Tibial artery (tissue), 4 donors: ENCODE measurements at regions not wholly inside any gene's neighbourhood (a gene's known extent, or its start where the extent isn't known, plus 50 kb on each side); places are given as distances from the start of the nearest gene placed in this dataset.
"Not testable (repeated sequence)": the region's sequence is repeated elsewhere in the genome, so short reads cannot be mapped to it uniquely, and the experiment has no call there.

ENCODE experiments used
- DNase-seq, 2 donors: peaks; one replicate each; pipeline ENCODE4 v3.0.0-alpha.2; 2019
- H3K27ac ChIP-seq, 2 donors: fragments of 200-600 bp; sonication (generic) in 1 of 2; 1 replicate in 1 of 2; 2 replicates in 1 of 2; pipeline ENCODE4 v1.5.1; 2018 to 2019; ENCODE audit warnings: mild to moderate bottlenecking in 1 of 2
- H3K27me3 ChIP-seq, 2 donors: fragments of 200-600 bp; sonication (generic) in 1 of 2; one replicate each; pipeline versions ENCODE4 v1.5.1 to v1.6.0; 2016 to 2019
- H3K36me3 ChIP-seq, 3 donors: fragments of 200-600 bp; sonication (generic) in 2 of 3; one replicate each; pipeline ENCODE4 v1.5.1; 2016 to 2019; ENCODE audit warnings: mild to moderate bottlenecking in 2 of 3
- H3K4me1 ChIP-seq, 4 donors: fragments of 200-600 bp; sonication (generic) in 2 of 4; 1 replicate in 3 of 4; 2 replicates in 1 of 4; pipeline ENCODE4 v1.5.1; 2016 to 2019
- H3K4me3 ChIP-seq, 2 donors: fragments of 200-600 bp; sonication (generic) in 1 of 2; 1 replicate in 1 of 2; 2 replicates in 1 of 2; pipeline ENCODE4 v1.5.1; 2018 to 2019; ENCODE audit warnings: mild to moderate bottlenecking in 2 of 2
- H3K9me3 ChIP-seq, 3 donors: fragments of 200-600 bp; sonication (generic) in 1 of 3; one replicate each; pipeline ENCODE4 v1.5.1; 2016 to 2019
- CTCF ChIP-seq, 2 experiments: fragments of 200-600 bp in 1 of 2; fragments of 450-650 bp in 1 of 2; IDR thresholded peaks; one replicate each; pipeline ENCODE4 v1.5.1; 2017 to 2019; ENCODE audit warnings: antibody characterized with exemption in 2 of 2, mild to moderate bottlenecking in 1 of 2, moderate library complexity in 1 of 2
- intact Hi-C: fragments of 100-400 bp; cut with DNase I; formaldehyde crosslinking; loops from one replicate; pipeline ENCODE4 v1.15.0; 2023; ENCODE audit warnings: low total_unique reads

GRCh38 chr2:101645886-101646285, 51.6 kb upstream of the MAP4K4 start:
- H3K27ac ChIP-seq, H3K36me3 ChIP-seq, DNase-seq, intact Hi-C loops, H3K9me3 ChIP-seq, H3K27me3 ChIP-seq, H3K4me1 ChIP-seq, H3K4me3 ChIP-seq: not testable (repeated sequence)

- H3K4me3 ChIP-seq = no peak overlapping the region
- H3K9me3 ChIP-seq = no peaks in the 10 kb centered on the region
- H3K4me1 ChIP-seq = no peaks in the 10 kb centered on the region
- H3K27ac ChIP-seq = no peak overlapping the region
- no peaks in the 10 kb centered on the region for H3K27me3 ChIP-seq
- no peaks in the 10 kb centered on the region for H3K36me3 ChIP-seq
- intact Hi-C loops = no loop called here
- TF ChIP-seq CTCF (IDR thresholded peaks at IDR 0.05) = no peak
- no peak for DNase-seq
Observed at GRCh38 chr2:101644842-101645383, 52.6 kb upstream of the MAP4K4 start.

GRCh38 chr2:101643004-101643524, 54.4 kb upstream of the MAP4K4 start:
- H3K4me3 ChIP-seq = no peak overlapping the region
- DNase-seq = no peak
- no peaks in the 10 kb centered on the region for H3K27me3 ChIP-seq
- intact Hi-C loops = no loop called here
- H3K9me3 ChIP-seq = no peaks in the 10 kb centered on the region
- H3K27ac ChIP-seq = no peak overlapping the region
- H3K4me1 ChIP-seq = no peaks in the 10 kb centered on the region
- TF ChIP-seq CTCF (IDR thresholded peaks at IDR 0.05) = no peak
- H3K36me3 ChIP-seq = no peaks in the 10 kb centered on the region

- no peaks in the 10 kb centered on the region for H3K9me3 ChIP-seq
- no peaks in the 10 kb centered on the region for H3K4me1 ChIP-seq
- no peaks in the 10 kb centered on the region for H3K27me3 ChIP-seq
- no peak for DNase-seq
- H3K4me3 ChIP-seq = no peak overlapping the region
- no peak for TF ChIP-seq CTCF (IDR thresholded peaks at IDR 0.05)
- intact Hi-C loops = no loop called here
- H3K36me3 ChIP-seq = no peaks in the 10 kb centered on the region
- H3K27ac ChIP-seq = no peak overlapping the region
Observed at GRCh38 chr2:101638817-101639605, 58.5 kb upstream of the MAP4K4 start.

GRCh38 chr2:101638181-101638711, 59.3 kb upstream of the MAP4K4 start:
- Histone ChIP-seq H3K27me3 (no peaks in the 10 kb centered on the region), H3K9me3 (no peaks in the 10 kb centered on the region), H3K27ac (no peak overlapping the region), H3K36me3 (no peaks in the 10 kb centered on the region), H3K4me1 (no peaks in the 10 kb centered on the region), H3K4me3 (no peak overlapping the region)
- TF ChIP-seq CTCF (IDR thresholded peaks at IDR 0.05) = no peak
- DNase-seq = no peak
- intact Hi-C loops = no loop called here
